Duodenal mucosa (tissue), 2 donors: ENCODE measurements at regions not wholly inside any gene's neighbourhood (a gene's known extent, or its start where the extent isn't known, plus 50 kb on each side); places are given as distances from the start of the nearest gene placed in this dataset.

ENCODE experiments used
- H3K27ac ChIP-seq: one replicate; pipeline ENCODE4 v1.7.0; 2013; ENCODE audit warnings: low read depth, low read length
- H3K27me3 ChIP-seq, 2 donors: one replicate each; pipeline ENCODE4 v1.7.0; 2013; ENCODE audit warnings: low read length in 2 of 2, control low read depth in 1 of 2; ENCODE audit not compliant: insufficient read depth in 2 of 2, control insufficient read depth in 1 of 2
- H3K36me3 ChIP-seq, 2 donors: one replicate each; pipeline ENCODE4 v1.7.0; 2013; ENCODE audit warnings: low read length in 2 of 2, control low read depth in 1 of 2; ENCODE audit not compliant: insufficient read depth in 2 of 2, control insufficient read depth in 1 of 2
- H3K4me1 ChIP-seq, 2 donors: one replicate each; pipeline ENCODE4 v1.7.0; 2013; ENCODE audit warnings: low read length in 2 of 2, control low read depth in 1 of 2; ENCODE audit not compliant: insufficient read depth in 2 of 2, control insufficient read depth in 1 of 2
- H3K4me3 ChIP-seq, 2 donors: one replicate each; pipeline ENCODE4 v1.7.0; 2013; ENCODE audit warnings: low read length in 2 of 2, low read depth in 1 of 2
- H3K9ac ChIP-seq, 2 donors: one replicate each; pipeline ENCODE4 v1.7.0; 2013; ENCODE audit warnings: low read length in 2 of 2, low read depth in 1 of 2
- H3K9me3 ChIP-seq, 2 donors: one replicate each; pipeline ENCODE4 v1.7.0; 2013; ENCODE audit warnings: low read length in 2 of 2, control low read depth in 1 of 2; ENCODE audit not compliant: control insufficient read depth in 1 of 2

DNA sequence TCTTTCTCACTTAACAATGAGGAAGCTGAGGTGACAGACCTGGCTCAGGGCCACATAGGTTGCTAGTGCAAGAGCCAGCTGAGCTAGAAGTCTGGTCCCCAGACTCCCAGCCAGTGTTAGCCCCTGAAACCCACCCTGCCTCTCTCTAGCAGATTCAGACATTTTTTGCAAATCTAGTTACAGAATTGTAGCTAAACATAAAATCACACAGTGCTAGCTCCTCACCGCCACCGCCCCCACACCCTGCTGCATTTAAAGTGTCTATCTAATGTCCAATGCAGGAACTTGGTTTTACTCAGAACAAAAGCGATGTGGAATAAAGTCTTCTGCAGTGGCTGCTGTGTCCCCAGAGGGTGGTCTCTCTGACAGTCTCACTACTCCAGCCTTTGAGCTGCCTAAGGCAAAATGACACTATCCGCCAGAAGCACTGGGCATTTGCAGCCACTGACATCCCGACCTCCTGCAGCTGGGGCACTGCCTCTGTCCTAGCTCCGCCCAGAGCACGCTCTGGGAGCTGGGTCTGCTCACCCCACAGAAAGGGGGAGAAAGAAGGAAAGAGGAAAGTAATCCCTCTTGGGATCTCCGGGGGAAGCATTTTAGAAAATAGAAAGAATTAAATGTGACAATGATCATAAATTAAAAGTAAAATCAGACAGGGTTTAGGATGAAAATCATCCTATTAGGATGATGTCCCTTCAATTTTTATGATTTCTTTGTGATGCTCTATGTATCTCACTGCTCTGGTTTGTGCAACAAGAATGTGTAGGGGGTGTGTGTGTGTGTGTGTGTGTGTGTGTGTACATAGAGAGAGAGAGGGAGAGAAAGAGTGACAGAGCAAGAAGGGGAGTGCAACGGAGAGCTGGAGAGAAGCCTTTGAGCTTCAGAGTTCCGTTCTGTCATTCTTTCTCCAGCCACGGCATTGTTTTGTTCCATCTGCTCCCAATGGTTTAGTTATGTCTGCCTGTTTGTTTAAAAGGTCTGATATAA lies 50.5 kb upstream of the ST8SIA3 start:
- Histone ChIP-seq H3K4me1 (no peaks in the 10 kb centered on the region), H3K4me3 (no peak overlapping the region), H3K9ac (no peak overlapping the region), H3K9me3 (no peaks in the 10 kb centered on the region), H3K27me3 (no peaks in the 10 kb centered on the region), H3K36me3 (no peaks in the 10 kb centered on the region), H3K27ac (no peak overlapping the region)
